ENCODE measurements at regions not wholly inside any gene's neighbourhood (a gene's known extent, or its start where the extent isn't known, plus 50 kb on each side); places are given as distances from the start of the nearest gene placed in this dataset.

DNA sequence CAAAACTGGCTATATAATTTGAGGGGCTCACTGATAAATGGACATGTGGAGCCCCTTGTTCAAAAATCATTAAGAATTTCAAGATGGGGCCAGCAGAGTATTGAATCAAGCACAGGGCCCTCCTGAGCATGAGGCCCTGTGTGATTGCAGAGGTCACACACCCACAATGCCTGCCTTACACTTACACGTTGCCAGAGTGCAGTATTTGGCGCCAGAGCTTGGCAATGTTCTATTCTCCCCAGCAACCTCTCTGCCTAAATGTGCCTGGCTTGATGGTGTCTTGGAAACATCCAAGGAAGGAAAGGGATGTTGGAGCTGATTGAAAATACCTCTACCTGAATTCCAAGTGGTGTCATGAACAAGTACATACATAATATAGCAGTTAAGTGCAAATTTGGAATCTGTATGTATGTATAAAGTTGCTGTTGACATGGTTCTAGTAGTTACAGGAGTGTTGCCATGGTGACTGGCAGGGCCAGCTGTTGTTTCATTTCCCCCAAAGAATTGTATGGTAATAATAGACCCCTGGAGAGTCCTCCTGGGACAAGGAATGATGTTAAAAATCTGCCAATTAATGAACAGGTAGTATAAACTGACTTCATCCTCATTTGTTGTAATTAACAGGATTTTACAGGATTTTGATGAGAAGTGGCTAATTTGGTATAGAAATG lies 205.7 kb upstream of the NAV2 start:
- POLR2A ChIA-PET: no interaction called here
- Histone ChIP-seq H3K27ac (ENCODE audit: low read length in 2 of 2) (no peak overlapping the region), H3K9me3 (ENCODE audit: control extremely low read depth in 1 of 3, control insufficient read depth in 2 of 3, insufficient read depth in 1 of 3, low read length in 2 of 3) (no peaks in the 10 kb centered on the region), H3K4me2 (replicated peaks; ENCODE audit: low read depth, low read length, poor library complexity, severe bottlenecking) (no peak overlapping the region), H2AFZ (ENCODE audit: insufficient read depth, low read depth, low read length, poor library complexity, severe bottlenecking) (no peak overlapping the region), H3K36me3 (replicated peaks in 1 of 2; ENCODE audit: control extremely low read depth in 1 of 2, control insufficient read depth in 1 of 2, extremely low read depth in 1 of 2, insufficient read depth in 2 of 2, low read length in 1 of 2) (no peaks in the 10 kb centered on the region), H4K20me1 (ENCODE audit: control insufficient read depth, insufficient read depth, low read length, poor library complexity, severe bottlenecking) (no peaks in the 10 kb centered on the region), H3K4me1 (ENCODE audit: control insufficient read depth in 2 of 2, insufficient read depth in 2 of 2, low read length in 2 of 2) (no peaks in the 10 kb centered on the region), H3K4me3 (ENCODE audit: control extremely low read depth in 1 of 5, extremely low read depth in 1 of 5, insufficient read depth in 1 of 5, low read depth in 2 of 5, low read length in 4 of 5) (no peak overlapping the region), H3K79me2 (ENCODE audit: control insufficient read depth, insufficient read depth, low read length) (no peaks in the 10 kb centered on the region), H3K9ac (ENCODE audit: low read length) (no peak overlapping the region), H3K27me3 (replicated peaks in 1 of 4; ENCODE audit: control extremely low read depth in 1 of 4, control insufficient read depth in 3 of 4, insufficient read depth in 4 of 4, low read length in 3 of 4) (peaks cover 0 to 12% (median 0%) of the 10 kb centered on the region in 4 experiments)
- no peak for TF ChIP-seq EZH2 (IDR thresholded peaks at IDR 0.05; ENCODE audit: borderline replicate concordance, insufficient read depth, low read depth, low read length, poor library complexity, severe bottlenecking)
- TF ChIP-seq, protein P1, sequence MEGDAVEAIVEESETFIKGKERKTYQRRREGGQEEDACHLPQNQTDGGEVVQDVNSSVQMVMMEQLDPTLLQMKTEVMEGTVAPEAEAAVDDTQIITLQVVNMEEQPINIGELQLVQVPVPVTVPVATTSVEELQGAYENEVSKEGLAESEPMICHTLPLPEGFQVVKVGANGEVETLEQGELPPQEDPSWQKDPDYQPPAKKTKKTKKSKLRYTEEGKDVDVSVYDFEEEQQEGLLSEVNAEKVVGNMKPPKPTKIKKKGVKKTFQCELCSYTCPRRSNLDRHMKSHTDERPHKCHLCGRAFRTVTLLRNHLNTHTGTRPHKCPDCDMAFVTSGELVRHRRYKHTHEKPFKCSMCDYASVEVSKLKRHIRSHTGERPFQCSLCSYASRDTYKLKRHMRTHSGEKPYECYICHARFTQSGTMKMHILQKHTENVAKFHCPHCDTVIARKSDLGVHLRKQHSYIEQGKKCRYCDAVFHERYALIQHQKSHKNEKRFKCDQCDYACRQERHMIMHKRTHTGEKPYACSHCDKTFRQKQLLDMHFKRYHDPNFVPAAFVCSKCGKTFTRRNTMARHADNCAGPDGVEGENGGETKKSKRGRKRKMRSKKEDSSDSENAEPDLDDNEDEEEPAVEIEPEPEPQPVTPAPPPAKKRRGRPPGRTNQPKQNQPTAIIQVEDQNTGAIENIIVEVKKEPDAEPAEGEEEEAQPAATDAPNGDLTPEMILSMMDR (IDR thresholded peaks at IDR 0.05): no peak
- H3K9me3 Mint-ChIP-seq (ENCODE audit: insufficient read depth): no peaks in the 10 kb centered on the region
- H3K4me3 Mint-ChIP-seq: no peak overlapping the region
- H3K27me3 Mint-ChIP-seq: peaks cover 41% of the 10 kb centered on the region
- no peak overlapping the region for H3K27ac Mint-ChIP-seq
- DNase-seq (no peak), ATAC-seq (ENCODE audit: low read depth) (no peak)
- H3K4me1 Mint-ChIP-seq: no peaks in the 10 kb centered on the region
- no CpG with 5 or more reads among the region's 2 CpGs for WGBS (ENCODE audit: insufficient coverage)
- intact Hi-C loops (cut with micrococcal nuclease): no loop called here
- CTCF ChIA-PET: no interaction called here

DNA sequence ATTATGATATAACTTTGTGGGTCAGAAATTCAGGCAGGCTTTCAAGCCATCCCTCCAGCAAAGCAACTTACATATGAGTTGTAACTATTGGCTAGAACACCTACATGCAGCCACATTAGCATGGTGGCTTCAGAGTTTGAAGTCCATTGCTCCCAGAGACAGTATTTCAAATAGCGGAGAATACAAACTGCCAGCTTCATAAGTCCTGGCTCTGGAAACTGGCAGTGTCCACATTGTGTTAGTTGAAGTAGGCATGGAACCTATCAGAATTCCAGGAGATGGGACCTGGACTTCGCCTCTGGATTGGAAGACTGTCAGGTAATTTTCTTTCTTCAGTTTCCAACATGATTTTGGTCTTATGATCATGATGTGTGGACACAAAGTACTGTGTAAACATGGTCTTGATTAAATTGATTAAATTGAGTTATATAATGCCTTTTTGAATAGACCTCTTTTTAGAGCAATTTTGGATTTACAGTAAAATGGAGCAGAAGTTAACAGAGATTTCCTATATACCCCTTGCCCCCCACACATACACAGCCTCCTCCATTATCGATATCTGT lies 209.9 kb upstream of the NAV2 start:
- TF ChIP-seq, protein P1 (IDR thresholded peaks at IDR 0.05): no peak
- no peak for TF ChIP-seq EZH2 (IDR thresholded peaks at IDR 0.05; ENCODE audit: borderline replicate concordance, insufficient read depth, low read depth, low read length, poor library complexity, severe bottlenecking)
- Mint-ChIP-seq H3K27me3 (peaks cover 13% of the 10 kb centered on the region), H3K4me1 (no peaks in the 10 kb centered on the region), H3K9me3 (ENCODE audit: insufficient read depth) (no peaks in the 10 kb centered on the region), H3K27ac (no peak overlapping the region), H3K4me3 (no peak overlapping the region)
- H2AFZ ChIP-seq (ENCODE audit: insufficient read depth, low read depth, low read length, poor library complexity, severe bottlenecking): no peak overlapping the region
- no peak overlapping the region for H3K4me3 ChIP-seq (ENCODE audit: control extremely low read depth in 1 of 5, extremely low read depth in 1 of 5, insufficient read depth in 1 of 5, low read depth in 2 of 5, low read length in 4 of 5)
- H3K79me2 ChIP-seq (ENCODE audit: control insufficient read depth, insufficient read depth, low read length): no peaks in the 10 kb centered on the region
- no peaks in the 10 kb centered on the region for H3K36me3 ChIP-seq (replicated peaks in 1 of 2; ENCODE audit: control extremely low read depth in 1 of 2, control insufficient read depth in 1 of 2, extremely low read depth in 1 of 2, insufficient read depth in 2 of 2, low read length in 1 of 2)
- ATAC-seq (ENCODE audit: low read depth) (no peak), DNase-seq (no peak)
- ChIA-PET CTCF (no interaction called here), POLR2A (no interaction called here)
- H3K4me2 ChIP-seq (replicated peaks; ENCODE audit: low read depth, low read length, poor library complexity, severe bottlenecking): no peak overlapping the region
- no peak overlapping the region for H3K27ac ChIP-seq (ENCODE audit: low read length in 2 of 2)
- no peaks in the 10 kb centered on the region for H4K20me1 ChIP-seq (ENCODE audit: control insufficient read depth, insufficient read depth, low read length, poor library complexity, severe bottlenecking)
- 100% methylated on average over 1 of the region's 3 CpGs for WGBS (ENCODE audit: insufficient coverage)
- no peak overlapping the region for H3K9ac ChIP-seq (ENCODE audit: low read length)
- intact Hi-C loops (cut with micrococcal nuclease): no loop called here
- no peaks in the 10 kb centered on the region for H3K27me3 ChIP-seq (replicated peaks in 1 of 4; ENCODE audit: control extremely low read depth in 1 of 4, control insufficient read depth in 3 of 4, insufficient read depth in 4 of 4, low read length in 3 of 4)
- H3K4me1 ChIP-seq (ENCODE audit: control insufficient read depth in 2 of 2, insufficient read depth in 2 of 2, low read length in 2 of 2): no peaks in the 10 kb centered on the region
- H3K9me3 ChIP-seq (ENCODE audit: control extremely low read depth in 1 of 3, control insufficient read depth in 2 of 3, insufficient read depth in 1 of 3, low read length in 2 of 3): no peaks in the 10 kb centered on the region

Data from B cell (primary cell).